ENCODE measurements at regions not wholly inside any gene's neighbourhood (a gene's known extent, or its start where the extent isn't known, plus 50 kb on each side); places are given as distances from the start of the nearest gene placed in this dataset.

DNA sequence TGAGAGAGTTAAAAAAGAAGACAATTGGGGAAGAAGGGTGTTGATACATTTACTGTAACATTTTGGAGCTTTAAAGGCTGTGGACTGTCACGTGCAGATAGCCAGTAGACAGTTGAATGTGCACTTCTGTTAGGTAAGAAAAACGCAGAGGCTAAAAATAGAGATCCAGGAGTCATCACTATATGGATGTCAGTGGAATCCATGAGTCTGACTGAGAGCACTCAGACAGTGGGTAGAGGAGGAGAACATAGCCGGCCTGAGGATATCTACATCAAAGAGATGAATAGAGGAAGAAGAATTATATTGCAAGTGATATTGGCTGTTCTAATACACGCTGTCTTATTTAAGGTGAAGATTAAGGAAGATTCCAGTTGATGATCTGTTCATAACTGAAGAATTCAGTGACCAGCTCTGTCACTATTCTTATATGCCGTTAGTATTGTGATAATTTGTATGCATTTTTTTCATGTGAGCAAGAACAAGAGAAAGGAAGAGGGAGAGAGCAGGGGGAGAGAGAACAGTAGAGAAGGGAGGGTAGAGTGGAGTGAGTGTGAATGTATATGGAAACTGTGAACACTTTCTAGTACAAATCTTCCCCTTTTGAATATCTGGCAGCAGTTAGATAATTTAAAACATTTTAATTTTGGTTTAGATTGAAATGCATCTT lies 344.8 kb downstream of the CHRM3 start:
- Histone ChIP-seq H4K8ac (ENCODE audit: low read depth in 2 of 2, low read length in 2 of 2) (no peak overlapping the region), H4K20me1 (ENCODE audit: insufficient read depth, low read length) (no peaks in the 10 kb centered on the region), H3K36me3 (ENCODE audit: control insufficient read depth, insufficient read depth, low read length) (no peaks in the 10 kb centered on the region), H3K27ac (ENCODE audit: insufficient read depth, low read length) (no peak overlapping the region), H3K9ac (ENCODE audit: low read depth, low read length) (no peak overlapping the region), H3K56ac (ENCODE audit: extremely low read depth, insufficient read depth, low read length) (no peak overlapping the region), H2BK5ac (ENCODE audit: low read depth, low read length, poor library complexity, severe bottlenecking) (no peak overlapping the region), H3K4me2 (ENCODE audit: low read depth, low read length) (no peak overlapping the region), H3K4me3 (ENCODE audit: insufficient read depth, low read depth, low read length) (no peak overlapping the region), H2AK9ac (replicated peaks; ENCODE audit: low read depth, low read length, poor library complexity) (no peak overlapping the region), H2BK20ac (ENCODE audit: low read depth, low read length) (no peak overlapping the region), H4K5ac (ENCODE audit: low read depth, low read length) (no peak overlapping the region), H3K9me3 (ENCODE audit: control insufficient read depth, insufficient read depth, low read length) (no peaks in the 10 kb centered on the region), H3K14ac (replicated peaks; ENCODE audit: low read depth, low read length) (no peak overlapping the region), H2BK15ac (ENCODE audit: low read depth, low read length) (no peak overlapping the region), H2AFZ (replicated peaks; ENCODE audit: low read length, poor library complexity) (no peak overlapping the region), H3K23ac (ENCODE audit: low read depth, low read length) (no peak overlapping the region), H3K4ac (ENCODE audit: low read depth, low read length) (no peak overlapping the region), H3K27me3 (ENCODE audit: control insufficient read depth, insufficient read depth, low read length) (no peaks in the 10 kb centered on the region), H3K79me1 (ENCODE audit: low read depth in 1 of 2, low read length in 2 of 2) (no peaks in the 10 kb centered on the region), H4K91ac (ENCODE audit: insufficient read depth, low read depth, low read length) (no peak overlapping the region), H2BK120ac (ENCODE audit: low read depth, low read length) (no peak overlapping the region), H2AK5ac (ENCODE audit: low read depth, low read length) (no peak overlapping the region), H3K9me1 (ENCODE audit: insufficient read depth, low read length) (no peaks in the 10 kb centered on the region), H3K18ac (ENCODE audit: low read depth, low read length) (no peak overlapping the region), H3K4me1 (ENCODE audit: control insufficient read depth, insufficient read depth, low read length) (no peaks in the 10 kb centered on the region)
- ChIA-PET CTCF (no interaction called here), POLR2A (ENCODE audit: unreplicated experiment) (no interaction called here)
- intact Hi-C loops (cut with micrococcal nuclease) (no loop called here), in situ Hi-C loops (cut with MboI; ENCODE audit: low sequenced_read_pairs) (no loop called here), dilution Hi-C loops (cut with HindIII; ENCODE audit: low sequenced_read_pairs, unreplicated experiment) (no loop called here)
- DNase-seq (no peak), ATAC-seq (ENCODE audit: low read depth) (no peak)
- TF ChIP-seq RFX5 (IDR thresholded peaks at IDR 0.05; ENCODE audit: low read depth, low read length) (no peak), CEBPB (IDR thresholded peaks at IDR 0.05; ENCODE audit: low read depth, low read length) (no peak), RAD21 (IDR thresholded peaks at IDR 0.05; ENCODE audit: low read length) (no peak), POLR2A (IDR thresholded peaks at IDR 0.05; ENCODE audit: low read depth, low read length) (no peak), CHD1 (IDR thresholded peaks at IDR 0.05; ENCODE audit: low read depth, low read length) (no peak), MAFK (IDR thresholded peaks at IDR 0.05; ENCODE audit: low read depth, low read length) (no peak), MAZ (IDR thresholded peaks at IDR 0.05; ENCODE audit: borderline replicate concordance, low read depth, low read length) (no peak), NFE2L2 (IDR thresholded peaks at IDR 0.05; ENCODE audit: low read depth, low read length) (no peak), FOS (IDR thresholded peaks at IDR 0.05; ENCODE audit: low read depth, low read length) (no peak), RCOR1 (IDR thresholded peaks at IDR 0.05; ENCODE audit: insufficient replicate concordance, low read length) (no peak), BHLHE40 (IDR thresholded peaks at IDR 0.05; ENCODE audit: low read depth, low read length) (no peak)
- TF ChIP-seq, protein P1, sequence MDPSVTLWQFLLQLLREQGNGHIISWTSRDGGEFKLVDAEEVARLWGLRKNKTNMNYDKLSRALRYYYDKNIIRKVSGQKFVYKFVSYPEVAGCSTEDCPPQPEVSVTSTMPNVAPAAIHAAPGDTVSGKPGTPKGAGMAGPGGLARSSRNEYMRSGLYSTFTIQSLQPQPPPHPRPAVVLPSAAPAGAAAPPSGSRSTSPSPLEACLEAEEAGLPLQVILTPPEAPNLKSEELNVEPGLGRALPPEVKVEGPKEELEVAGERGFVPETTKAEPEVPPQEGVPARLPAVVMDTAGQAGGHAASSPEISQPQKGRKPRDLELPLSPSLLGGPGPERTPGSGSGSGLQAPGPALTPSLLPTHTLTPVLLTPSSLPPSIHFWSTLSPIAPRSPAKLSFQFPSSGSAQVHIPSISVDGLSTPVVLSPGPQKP (IDR thresholded peaks at IDR 0.05; ENCODE audit: borderline replicate concordance, low read depth, low read length) = no peak
- TF ChIP-seq, protein P2, sequence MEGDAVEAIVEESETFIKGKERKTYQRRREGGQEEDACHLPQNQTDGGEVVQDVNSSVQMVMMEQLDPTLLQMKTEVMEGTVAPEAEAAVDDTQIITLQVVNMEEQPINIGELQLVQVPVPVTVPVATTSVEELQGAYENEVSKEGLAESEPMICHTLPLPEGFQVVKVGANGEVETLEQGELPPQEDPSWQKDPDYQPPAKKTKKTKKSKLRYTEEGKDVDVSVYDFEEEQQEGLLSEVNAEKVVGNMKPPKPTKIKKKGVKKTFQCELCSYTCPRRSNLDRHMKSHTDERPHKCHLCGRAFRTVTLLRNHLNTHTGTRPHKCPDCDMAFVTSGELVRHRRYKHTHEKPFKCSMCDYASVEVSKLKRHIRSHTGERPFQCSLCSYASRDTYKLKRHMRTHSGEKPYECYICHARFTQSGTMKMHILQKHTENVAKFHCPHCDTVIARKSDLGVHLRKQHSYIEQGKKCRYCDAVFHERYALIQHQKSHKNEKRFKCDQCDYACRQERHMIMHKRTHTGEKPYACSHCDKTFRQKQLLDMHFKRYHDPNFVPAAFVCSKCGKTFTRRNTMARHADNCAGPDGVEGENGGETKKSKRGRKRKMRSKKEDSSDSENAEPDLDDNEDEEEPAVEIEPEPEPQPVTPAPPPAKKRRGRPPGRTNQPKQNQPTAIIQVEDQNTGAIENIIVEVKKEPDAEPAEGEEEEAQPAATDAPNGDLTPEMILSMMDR (conservative IDR thresholded peaks at IDR 0.05; ENCODE audit: low read depth, low read length) = no peak
- TF ChIP-seq, protein P3, sequence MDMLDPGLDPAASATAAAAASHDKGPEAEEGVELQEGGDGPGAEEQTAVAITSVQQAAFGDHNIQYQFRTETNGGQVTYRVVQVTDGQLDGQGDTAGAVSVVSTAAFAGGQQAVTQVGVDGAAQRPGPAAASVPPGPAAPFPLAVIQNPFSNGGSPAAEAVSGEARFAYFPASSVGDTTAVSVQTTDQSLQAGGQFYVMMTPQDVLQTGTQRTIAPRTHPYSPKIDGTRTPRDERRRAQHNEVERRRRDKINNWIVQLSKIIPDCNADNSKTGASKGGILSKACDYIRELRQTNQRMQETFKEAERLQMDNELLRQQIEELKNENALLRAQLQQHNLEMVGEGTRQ (IDR thresholded peaks at IDR 0.05; ENCODE audit: low read depth, low read length) = no peak
- 47% methylated on average over 2 of the region's 5 CpGs; no CpG with 5 or more reads in 1 of the 2 experiments for WGBS, 2 experiments (ENCODE audit: extremely low coverage in 2 of 2, insufficient read length in 1 of 2)
- no TSS peak for BruUV-seq (replicated peaks)

Measured in IMR-90 (cell line).